CD14-positive monocyte (primary cell): ENCODE measurements at regions not wholly inside any gene's neighbourhood (a gene's known extent, or its start where the extent isn't known, plus 50 kb on each side); places are given as distances from the start of the nearest gene placed in this dataset.

ENCODE experiments used
- DNase-seq, 3 donors: peaks; one replicate each; pipeline ENCODE4 v3.0.0-alpha.2; 2011 to 2022
- H2AFZ ChIP-seq: 2 replicates; pipeline ENCODE4 v1.6.0; 2012; ENCODE audit warnings: mild to moderate bottlenecking, low read depth, low read length, inconsistent platforms; ENCODE audit not compliant: insufficient read depth, poor library complexity, severe bottlenecking
- H3K27ac ChIP-seq, 2 donors: 1 replicate in 1 of 2; 2 replicates in 1 of 2; pipeline ENCODE4 v1.5.1; 2012 to 2013; ENCODE audit warnings: low read length in 2 of 2, control low read depth in 1 of 2, inconsistent platforms in 1 of 2, low read depth in 1 of 2, mild to moderate bottlenecking in 1 of 2
- H3K27me3 ChIP-seq, 2 donors: one replicate each; pipeline versions ENCODE4 v1.6.0 to v1.6.1; 2011 to 2013; ENCODE audit warnings: low read length in 2 of 2; ENCODE audit not compliant: control insufficient read depth in 2 of 2, insufficient read depth in 2 of 2
- H3K36me3 ChIP-seq, 2 donors: replicated peaks in 1 of 2; 1 replicate in 1 of 2; 2 replicates in 1 of 2; pipeline versions ENCODE4 v1.5.1 to v1.6.1; 2012 to 2013; ENCODE audit warnings: low read length in 2 of 2, control low read depth in 1 of 2, inconsistent platforms in 1 of 2, mild to moderate bottlenecking in 1 of 2; ENCODE audit not compliant: insufficient read depth in 2 of 2, control insufficient read depth in 1 of 2
- H3K4me1 ChIP-seq, 2 donors: 1 replicate in 1 of 2; 2 replicates in 1 of 2; pipeline versions ENCODE4 v1.5.1 to v1.6.1; 2012 to 2013; ENCODE audit warnings: low read length in 2 of 2, control low read depth in 1 of 2, inconsistent platforms in 1 of 2, mild to moderate bottlenecking in 1 of 2, moderate library complexity in 1 of 2; ENCODE audit not compliant: insufficient read depth in 2 of 2, control insufficient read depth in 1 of 2
- H3K4me2 ChIP-seq: replicated peaks from 2 replicates; pipeline ENCODE3; 2012; ENCODE audit warnings: low read length, moderate library complexity, mild to moderate bottlenecking; ENCODE audit not compliant: poor library complexity, severe bottlenecking; ENCODE audit errors: extremely low read depth
- H3K4me3 ChIP-seq, 3 experiments: fragments of 200-600 bp in 1 of 3; sonication (generic) in 1 of 3; replicated peaks in 1 of 3; 1 replicate in 2 of 3; 2 replicates in 1 of 3; pipeline ENCODE4 v1.5.1; 2011 to 2013; ENCODE audit warnings: low read length in 3 of 3, mild to moderate bottlenecking in 3 of 3, control low read depth in 2 of 3, low read depth in 2 of 3, inconsistent platforms in 1 of 3, moderate library complexity in 1 of 3
- H3K79me2 ChIP-seq: 2 replicates; pipeline ENCODE4 v1.6.0; 2012; ENCODE audit warnings: mild to moderate bottlenecking, control low read depth, inconsistent platforms, low read length, moderate library complexity; ENCODE audit not compliant: insufficient read depth
- H3K9ac ChIP-seq: 2 replicates; pipeline ENCODE4 v1.6.0; 2017; ENCODE audit warnings: low read length, mild to moderate bottlenecking; ENCODE audit not compliant: insufficient read depth, poor library complexity, severe bottlenecking
- H3K9me3 ChIP-seq, 2 donors: replicated peaks in 1 of 2; 1 replicate in 1 of 2; 2 replicates in 1 of 2; pipeline versions ENCODE4 v1.5.1 to v1.6.1; 2012 to 2013; ENCODE audit warnings: low read length in 2 of 2, control low read depth in 1 of 2; ENCODE audit not compliant: control insufficient read depth in 1 of 2, insufficient read depth in 1 of 2
- H4K20me1 ChIP-seq: 2 replicates; pipeline ENCODE4 v1.6.0; 2012; ENCODE audit warnings: mild to moderate bottlenecking, low read length, control low read depth, moderate library complexity; ENCODE audit not compliant: insufficient read depth
- H3K27ac Mint-ChIP-seq, 7 donors: one replicate each; pipeline ENCODE4 v1.8.0; 2020; ENCODE audit warnings: mild to moderate bottlenecking in 7 of 7, mixed read lengths in 7 of 7, moderate library complexity in 6 of 7, inconsistent platforms in 2 of 7
- H3K27me3 Mint-ChIP-seq, 3 donors: one replicate each; pipeline ENCODE4 v1.8.0; 2021 to 2022; ENCODE audit warnings: low read depth in 3 of 3, mild to moderate bottlenecking in 3 of 3, mixed read lengths in 3 of 3, moderate library complexity in 3 of 3, inconsistent platforms in 1 of 3
- H3K36me3 Mint-ChIP-seq, 2 donors: one replicate each; pipeline ENCODE4 v1.8.0; 2020; ENCODE audit warnings: mixed read lengths in 2 of 2, inconsistent platforms in 1 of 2, mild to moderate bottlenecking in 1 of 2
- H3K4me1 Mint-ChIP-seq: one replicate; pipeline ENCODE4 v1.8.0; 2020; ENCODE audit warnings: mild to moderate bottlenecking, mixed read lengths
- H3K4me3 Mint-ChIP-seq, 2 donors: one replicate each; pipeline ENCODE4 v1.8.0; 2020; ENCODE audit warnings: mild to moderate bottlenecking in 2 of 2, mixed read lengths in 2 of 2, moderate library complexity in 1 of 2
- H3K9me3 Mint-ChIP-seq, 7 donors: one replicate each; pipeline ENCODE4 v1.8.0; 2020 to 2022; ENCODE audit warnings: mixed read lengths in 7 of 7, mild to moderate bottlenecking in 6 of 7, moderate library complexity in 6 of 7, inconsistent platforms in 2 of 7
- WGBS: methylation state at CpG from one replicate; pipeline ENCODE4 v1.1.5; 2013; ENCODE audit warnings: missing lambda C conversion rate; ENCODE audit not compliant: insufficient coverage; 5-methylcytosine and 5-hydroxymethylcytosine counted together
- intact Hi-C, 2 donors: fragments of 100-400 bp; cut with micrococcal nuclease; formaldehyde crosslinking; loops; one replicate each; pipeline versions ENCODE4 v1.15.0 to v1.15.1; 2023
- TF ChIP-seq, protein P1 (sequence below): fragments of 200-600 bp; IDR thresholded peaks from one replicate; pipeline ENCODE4 v1.8.0; 2022; ENCODE audit warnings: antibody characterized with exemption, mild to moderate bottlenecking

- intact Hi-C loops: no loop called here
- no peak overlapping the region for H3K4me3 ChIP-seq
Observed at GRCh38 chr9:135252980-135253304, 165.5 kb downstream of the OLFM1 start.

GRCh38 chr9:135253305-135254004 is 166.0 kb downstream of the OLFM1 start:
- TF ChIP-seq, protein P1, sequence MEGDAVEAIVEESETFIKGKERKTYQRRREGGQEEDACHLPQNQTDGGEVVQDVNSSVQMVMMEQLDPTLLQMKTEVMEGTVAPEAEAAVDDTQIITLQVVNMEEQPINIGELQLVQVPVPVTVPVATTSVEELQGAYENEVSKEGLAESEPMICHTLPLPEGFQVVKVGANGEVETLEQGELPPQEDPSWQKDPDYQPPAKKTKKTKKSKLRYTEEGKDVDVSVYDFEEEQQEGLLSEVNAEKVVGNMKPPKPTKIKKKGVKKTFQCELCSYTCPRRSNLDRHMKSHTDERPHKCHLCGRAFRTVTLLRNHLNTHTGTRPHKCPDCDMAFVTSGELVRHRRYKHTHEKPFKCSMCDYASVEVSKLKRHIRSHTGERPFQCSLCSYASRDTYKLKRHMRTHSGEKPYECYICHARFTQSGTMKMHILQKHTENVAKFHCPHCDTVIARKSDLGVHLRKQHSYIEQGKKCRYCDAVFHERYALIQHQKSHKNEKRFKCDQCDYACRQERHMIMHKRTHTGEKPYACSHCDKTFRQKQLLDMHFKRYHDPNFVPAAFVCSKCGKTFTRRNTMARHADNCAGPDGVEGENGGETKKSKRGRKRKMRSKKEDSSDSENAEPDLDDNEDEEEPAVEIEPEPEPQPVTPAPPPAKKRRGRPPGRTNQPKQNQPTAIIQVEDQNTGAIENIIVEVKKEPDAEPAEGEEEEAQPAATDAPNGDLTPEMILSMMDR: no peak
- Histone ChIP-seq H3K27ac (no peak overlapping the region), H2AFZ (no peak overlapping the region), H3K4me1 (no peaks in the 10 kb centered on the region), H3K4me3 (no peak overlapping the region), H3K4me2 (no peak overlapping the region), H4K20me1 (no peaks in the 10 kb centered on the region), H3K79me2 (no peaks in the 10 kb centered on the region), H3K27me3 (peaks cover 0 to 9% of the 10 kb centered on the region in 2 donors), H3K9ac (no peak overlapping the region), H3K36me3 (no peaks in the 10 kb centered on the region), H3K9me3 (no peaks in the 10 kb centered on the region)
- WGBS: 52% methylated on average over 26 of the region's 31 CpGs
- H3K36me3 Mint-ChIP-seq: no peaks in the 10 kb centered on the region
- intact Hi-C loops: no loop called here
- H3K27me3 Mint-ChIP-seq: peaks cover 7 to 19% (median 16%) of the 10 kb centered on the region in 3 donors
- H3K4me3 Mint-ChIP-seq: no peak overlapping the region
- H3K4me1 Mint-ChIP-seq: no peaks in the 10 kb centered on the region
- no peak overlapping the region for H3K27ac Mint-ChIP-seq
- no peak for DNase-seq
- H3K9me3 Mint-ChIP-seq: peaks cover 0 to 3% (median 0%) of the 10 kb centered on the region in 7 donors

More at GRCh38 chr9:135252980-135253304, 165.5 kb downstream of the OLFM1 start:
- TF ChIP-seq, protein P1: no peak
- no peaks in the 10 kb centered on the region for H3K36me3 Mint-ChIP-seq
- H3K79me2 ChIP-seq: no peaks in the 10 kb centered on the region
- H2AFZ ChIP-seq: no peak overlapping the region
- 38% methylated on average over 9 of the region's 9 CpGs for WGBS
- H3K27ac Mint-ChIP-seq: no peak overlapping the region
- peaks cover 0 to 3% (median 0%) of the 10 kb centered on the region in 7 donors for H3K9me3 Mint-ChIP-seq
- no peak overlapping the region for H3K4me3 Mint-ChIP-seq
- no peaks in the 10 kb centered on the region for H3K36me3 ChIP-seq
- H3K9me3 ChIP-seq: no peaks in the 10 kb centered on the region
- no peak for DNase-seq
- H3K27ac ChIP-seq: no peak overlapping the region
- no peak overlapping the region for H3K9ac ChIP-seq
- H3K4me1 Mint-ChIP-seq: no peaks in the 10 kb centered on the region
- H3K4me2 ChIP-seq: no peak overlapping the region
- peaks cover 0 to 9% of the 10 kb centered on the region in 2 donors for H3K27me3 ChIP-seq
- no peaks in the 10 kb centered on the region for H3K4me1 ChIP-seq
- peaks cover 7 to 21% (median 16%) of the 10 kb centered on the region in 3 donors for H3K27me3 Mint-ChIP-seq
- no peaks in the 10 kb centered on the region for H4K20me1 ChIP-seq
